Fibroblast of lung (primary cell): ENCODE measurements at regions not wholly inside any gene's neighbourhood (a gene's known extent, or its start where the extent isn't known, plus 50 kb on each side); places are given as distances from the start of the nearest gene placed in this dataset.

Experiments used
- EZH2 ChIP-seq: IDR thresholded peaks from 2 replicates; pipeline ENCODE4 v1.5.1; 2012; ENCODE audit warnings: low read length, control low read depth, mild to moderate bottlenecking; ENCODE audit errors: missing control alignments
- TF ChIP-seq, protein P1 (sequence below), 2 donors: IDR thresholded peaks in 1 of 2; conservative IDR thresholded peaks in 1 of 2; 1 replicate in 1 of 2; 2 replicates in 1 of 2; pipeline ENCODE4 v1.5.1; 2011 to 2012; ENCODE audit warnings: low read length in 2 of 2, control low read depth in 1 of 2, inconsistent platforms in 1 of 2, low read depth in 1 of 2, mild to moderate bottlenecking in 1 of 2

- no peak for TF ChIP-seq EZH2
- TF ChIP-seq, protein P1, sequence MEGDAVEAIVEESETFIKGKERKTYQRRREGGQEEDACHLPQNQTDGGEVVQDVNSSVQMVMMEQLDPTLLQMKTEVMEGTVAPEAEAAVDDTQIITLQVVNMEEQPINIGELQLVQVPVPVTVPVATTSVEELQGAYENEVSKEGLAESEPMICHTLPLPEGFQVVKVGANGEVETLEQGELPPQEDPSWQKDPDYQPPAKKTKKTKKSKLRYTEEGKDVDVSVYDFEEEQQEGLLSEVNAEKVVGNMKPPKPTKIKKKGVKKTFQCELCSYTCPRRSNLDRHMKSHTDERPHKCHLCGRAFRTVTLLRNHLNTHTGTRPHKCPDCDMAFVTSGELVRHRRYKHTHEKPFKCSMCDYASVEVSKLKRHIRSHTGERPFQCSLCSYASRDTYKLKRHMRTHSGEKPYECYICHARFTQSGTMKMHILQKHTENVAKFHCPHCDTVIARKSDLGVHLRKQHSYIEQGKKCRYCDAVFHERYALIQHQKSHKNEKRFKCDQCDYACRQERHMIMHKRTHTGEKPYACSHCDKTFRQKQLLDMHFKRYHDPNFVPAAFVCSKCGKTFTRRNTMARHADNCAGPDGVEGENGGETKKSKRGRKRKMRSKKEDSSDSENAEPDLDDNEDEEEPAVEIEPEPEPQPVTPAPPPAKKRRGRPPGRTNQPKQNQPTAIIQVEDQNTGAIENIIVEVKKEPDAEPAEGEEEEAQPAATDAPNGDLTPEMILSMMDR (conservative IDR thresholded peaks at IDR 0.05 in 1 of 2, IDR thresholded peaks at IDR 0.05 in 1 of 2; ENCODE audit: low read depth in 1 of 2, low read length in 2 of 2), result no peak
Measured at GRCh38 chr17:70241071-70241470, 71.7 kb downstream of the KCNJ2 start.
